ENCODE measurements at regions not wholly inside any gene's neighbourhood (a gene's known extent, or its start where the extent isn't known, plus 50 kb on each side); places are given as distances from the start of the nearest gene placed in this dataset.

DNA sequence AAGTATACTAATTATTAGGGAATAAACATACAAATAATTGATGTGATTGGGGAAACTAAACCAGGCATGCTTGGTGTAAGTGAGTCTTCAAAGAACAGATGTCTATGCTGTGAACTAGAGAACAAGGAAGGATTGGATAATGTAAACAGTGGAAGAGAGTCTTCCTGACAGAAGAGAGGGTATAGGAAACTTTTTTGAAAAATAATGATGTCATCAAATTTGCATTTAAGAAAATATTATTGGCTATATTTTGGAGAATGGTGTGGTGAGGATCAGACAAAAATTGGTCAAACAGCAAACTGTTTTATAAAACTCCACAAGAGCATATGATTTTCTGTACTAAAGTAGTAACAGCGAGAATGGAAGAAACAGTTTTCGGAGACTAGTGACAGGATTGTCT is 537.7 kb downstream of the TRAM1L1 start:
- POLR2A ChIA-PET, result no interaction called here
- H3K27ac Mint-ChIP-seq (ENCODE audit: low read depth, unreplicated experiment), result no peak overlapping the region
- intact Hi-C loops (cut with micrococcal nuclease), result no loop called here
- no peak overlapping the region for H3K4me3 Mint-ChIP-seq (ENCODE audit: unreplicated experiment)
- no peaks in the 10 kb centered on the region for H3K9me3 Mint-ChIP-seq (ENCODE audit: unreplicated experiment)
- no peaks in the 10 kb centered on the region for H3K36me3 Mint-ChIP-seq (ENCODE audit: insufficient read depth, unreplicated experiment)
- TF ChIP-seq, protein P1, sequence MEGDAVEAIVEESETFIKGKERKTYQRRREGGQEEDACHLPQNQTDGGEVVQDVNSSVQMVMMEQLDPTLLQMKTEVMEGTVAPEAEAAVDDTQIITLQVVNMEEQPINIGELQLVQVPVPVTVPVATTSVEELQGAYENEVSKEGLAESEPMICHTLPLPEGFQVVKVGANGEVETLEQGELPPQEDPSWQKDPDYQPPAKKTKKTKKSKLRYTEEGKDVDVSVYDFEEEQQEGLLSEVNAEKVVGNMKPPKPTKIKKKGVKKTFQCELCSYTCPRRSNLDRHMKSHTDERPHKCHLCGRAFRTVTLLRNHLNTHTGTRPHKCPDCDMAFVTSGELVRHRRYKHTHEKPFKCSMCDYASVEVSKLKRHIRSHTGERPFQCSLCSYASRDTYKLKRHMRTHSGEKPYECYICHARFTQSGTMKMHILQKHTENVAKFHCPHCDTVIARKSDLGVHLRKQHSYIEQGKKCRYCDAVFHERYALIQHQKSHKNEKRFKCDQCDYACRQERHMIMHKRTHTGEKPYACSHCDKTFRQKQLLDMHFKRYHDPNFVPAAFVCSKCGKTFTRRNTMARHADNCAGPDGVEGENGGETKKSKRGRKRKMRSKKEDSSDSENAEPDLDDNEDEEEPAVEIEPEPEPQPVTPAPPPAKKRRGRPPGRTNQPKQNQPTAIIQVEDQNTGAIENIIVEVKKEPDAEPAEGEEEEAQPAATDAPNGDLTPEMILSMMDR (IDR thresholded peaks at IDR 0.05; ENCODE audit: unreplicated experiment), result no peak
- CTCF ChIA-PET, result no interaction called here
- H3K4me1 Mint-ChIP-seq (ENCODE audit: insufficient read depth, unreplicated experiment), result no peaks in the 10 kb centered on the region
- no TSS peak for BruUV-seq (replicated peaks)
- DNase-seq (ENCODE audit: unreplicated experiment), result no peak
- peaks cover 19% of the 10 kb centered on the region for H3K27me3 Mint-ChIP-seq (ENCODE audit: insufficient read depth, unreplicated experiment)

- Mint-ChIP-seq H3K4me1 (ENCODE audit: insufficient read depth, unreplicated experiment) (no peaks in the 10 kb centered on the region), H3K27me3 (ENCODE audit: insufficient read depth, unreplicated experiment) (peaks cover 25% of the 10 kb centered on the region), H3K4me3 (ENCODE audit: unreplicated experiment) (no peak overlapping the region), H3K9me3 (ENCODE audit: unreplicated experiment) (no peaks in the 10 kb centered on the region), H3K27ac (ENCODE audit: low read depth, unreplicated experiment) (no peak overlapping the region), H3K36me3 (ENCODE audit: insufficient read depth, unreplicated experiment) (no peaks in the 10 kb centered on the region)
- TF ChIP-seq, protein P1 (IDR thresholded peaks at IDR 0.05; ENCODE audit: unreplicated experiment), result no peak
- POLR2A ChIA-PET, result no interaction called here
- BruUV-seq (replicated peaks), result no TSS peak
- CTCF ChIA-PET, result no interaction called here
- no peak for DNase-seq (ENCODE audit: unreplicated experiment)
- intact Hi-C loops (cut with micrococcal nuclease), result no loop called here
Measured at GRCh38 chr4:116546759-116547158, 538.6 kb downstream of the TRAM1L1 start.

DNA sequence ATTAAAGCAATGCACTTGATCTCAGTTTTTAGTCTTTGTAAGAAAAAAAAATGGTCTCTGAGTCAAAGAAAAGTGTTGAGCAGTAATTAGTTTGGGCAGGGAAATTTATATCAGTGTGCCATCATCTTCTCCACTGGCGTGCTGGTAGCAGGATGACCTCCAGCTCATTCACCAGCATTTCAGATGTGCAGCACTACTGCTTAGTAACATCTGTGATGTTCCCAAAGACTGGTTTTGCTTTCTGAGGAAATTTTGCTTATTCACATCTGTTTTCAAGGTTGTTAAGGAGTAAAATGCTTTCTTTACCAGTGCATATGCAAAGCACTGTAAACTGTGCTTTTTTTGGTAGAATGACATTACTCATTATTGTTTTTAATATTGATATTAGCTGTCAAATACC is 540.4 kb downstream of the TRAM1L1 start:
- ChIA-PET POLR2A (no interaction called here), CTCF (no interaction called here)
- TF ChIP-seq, protein P1 (IDR thresholded peaks at IDR 0.05; ENCODE audit: unreplicated experiment), result no peak
- Mint-ChIP-seq H3K36me3 (ENCODE audit: insufficient read depth, unreplicated experiment) (no peaks in the 10 kb centered on the region), H3K4me1 (ENCODE audit: insufficient read depth, unreplicated experiment) (no peaks in the 10 kb centered on the region), H3K4me3 (ENCODE audit: unreplicated experiment) (no peak overlapping the region), H3K9me3 (ENCODE audit: unreplicated experiment) (no peaks in the 10 kb centered on the region), H3K27ac (ENCODE audit: low read depth, unreplicated experiment) (no peak overlapping the region), H3K27me3 (ENCODE audit: insufficient read depth, unreplicated experiment) (peaks cover 29% of the 10 kb centered on the region)
- BruUV-seq (replicated peaks), result no TSS peak
- DNase-seq (ENCODE audit: unreplicated experiment), result no peak
- intact Hi-C loops (cut with micrococcal nuclease), result no loop called here

DNA sequence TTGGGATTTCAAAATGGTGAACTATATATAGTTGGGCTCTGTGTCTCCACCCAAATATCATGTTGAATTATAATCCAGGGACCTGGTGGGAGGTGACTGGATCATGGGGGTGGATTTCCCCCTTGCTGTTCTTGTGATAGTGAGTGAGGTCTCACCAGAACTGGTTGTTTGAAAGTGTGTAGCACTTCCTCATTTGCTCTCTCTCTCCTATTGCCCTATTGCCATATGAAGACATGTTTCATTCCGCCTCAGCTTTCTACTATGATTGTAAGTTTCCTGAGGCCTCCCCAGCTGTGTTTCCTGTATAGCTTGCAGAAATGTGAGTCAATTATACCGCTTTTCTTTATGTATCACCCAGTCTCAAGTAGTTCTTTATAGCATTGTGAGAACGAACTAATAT is 545.6 kb downstream of the TRAM1L1 start:
- H3K36me3 Mint-ChIP-seq (ENCODE audit: insufficient read depth, unreplicated experiment), result no peaks in the 10 kb centered on the region
- ChIA-PET POLR2A (no interaction called here), CTCF (no interaction called here)
- DNase-seq (ENCODE audit: unreplicated experiment), result no peak
- peaks cover 47% of the 10 kb centered on the region for H3K27me3 Mint-ChIP-seq (ENCODE audit: insufficient read depth, unreplicated experiment)
- no peak overlapping the region for H3K27ac Mint-ChIP-seq (ENCODE audit: low read depth, unreplicated experiment)
- no peak overlapping the region for H3K4me3 Mint-ChIP-seq (ENCODE audit: unreplicated experiment)
- no TSS peak for BruUV-seq (replicated peaks)
- intact Hi-C loops (cut with micrococcal nuclease), result no loop called here
- TF ChIP-seq, protein P1 (IDR thresholded peaks at IDR 0.05; ENCODE audit: unreplicated experiment), result no peak
- H3K9me3 Mint-ChIP-seq (ENCODE audit: unreplicated experiment), result no peaks in the 10 kb centered on the region
- H3K4me1 Mint-ChIP-seq (ENCODE audit: insufficient read depth, unreplicated experiment), result no peaks in the 10 kb centered on the region
